Endothelial cell of hepatic sinusoid (primary cell): ENCODE measurements at regions not wholly inside any gene's neighbourhood (a gene's known extent, or its start where the extent isn't known, plus 50 kb on each side); places are given as distances from the start of the nearest gene placed in this dataset.

Experiments
- in situ Hi-C: cut with HindIII; loops from 2 replicates; pipeline ENCODE4 v1.10.0; 2017; ENCODE audit warnings: low sequenced_read_pairs

- in situ Hi-C loops, result no loop called here
These were observed 330.0 kb downstream of the DDX10 start for GRCh38 chr11:108994887-108995286.

GRCh38 chr11:108997826-108998225 lies 333.0 kb downstream of the DDX10 start:
- in situ Hi-C loops, result no loop called here

GRCh38 chr11:109000531-109000930 lies 335.7 kb downstream of the DDX10 start:
- in situ Hi-C loops, result no loop called here

GRCh38 chr11:109001585-109001984 lies 336.7 kb downstream of the DDX10 start:
- in situ Hi-C loops, result no loop called here

GRCh38 chr11:109012991-109013390 lies 348.1 kb downstream of the DDX10 start:
- in situ Hi-C loops, result no loop called here

GRCh38 chr11:109015283-109015682 lies 350.4 kb downstream of the DDX10 start:
- in situ Hi-C loops, result no loop called here

GRCh38 chr11:109016724-109017123 lies 351.9 kb downstream of the DDX10 start:
- in situ Hi-C loops, result no loop called here

GRCh38 chr11:109017489-109017888 lies 352.6 kb downstream of the DDX10 start:
- in situ Hi-C loops, result no loop called here

GRCh38 chr11:109018639-109019038 lies 353.8 kb downstream of the DDX10 start:
- in situ Hi-C loops, result no loop called here

GRCh38 chr11:109019342-109019936 lies 354.6 kb downstream of the DDX10 start:
- in situ Hi-C loops, result no loop called here

GRCh38 chr11:109023036-109023435 lies 358.2 kb downstream of the DDX10 start:
- in situ Hi-C loops, result no loop called here

GRCh38 chr11:109026891-109027489 lies 362.1 kb downstream of the DDX10 start:
- in situ Hi-C loops, result no loop called here

GRCh38 chr11:109027851-109028250 lies 363.0 kb downstream of the DDX10 start:
- in situ Hi-C loops, result no loop called here

GRCh38 chr11:109029927-109030326 lies 365.1 kb downstream of the DDX10 start:
- in situ Hi-C loops, result no loop called here

GRCh38 chr11:109033627-109034338 lies 368.9 kb downstream of the DDX10 start:
- in situ Hi-C loops, result no loop called here

GRCh38 chr11:109034339-109034696 lies 369.4 kb downstream of the DDX10 start:
- in situ Hi-C loops, result no loop called here

GRCh38 chr11:109035284-109035683 lies 370.4 kb downstream of the DDX10 start:
- in situ Hi-C loops, result no loop called here

GRCh38 chr11:109036011-109036410 lies 371.1 kb downstream of the DDX10 start:
- in situ Hi-C loops, result no loop called here

GRCh38 chr11:109037856-109038780 lies 373.2 kb downstream of the DDX10 start:
- in situ Hi-C loops, result no loop called here

GRCh38 chr11:109039611-109040010 lies 374.7 kb downstream of the DDX10 start:
- in situ Hi-C loops, result no loop called here

GRCh38 chr11:109040303-109040702 lies 375.4 kb downstream of the DDX10 start:
- in situ Hi-C loops, result no loop called here
